SK-N-SH (cell line): ENCODE measurements at regions not wholly inside any gene's neighbourhood (a gene's known extent, or its start where the extent isn't known, plus 50 kb on each side); places are given as distances from the start of the nearest gene placed in this dataset.
"Not testable (repeated sequence)": the region's sequence is repeated elsewhere in the genome, so short reads cannot be mapped to it uniquely, and the experiment has no call there.

ENCODE experiments used
- CTCF ChIA-PET: fragments of 300-600, 350-600 bp; formaldehyde crosslinking; extraction: SDS; loops from one replicate; lab custom pipeline; 2021; lab: Yijun Ruan, JAX
- POLR2A ChIA-PET: fragments of 350-600 bp; sonication (Branson Sonifier 250); formaldehyde crosslinking; extraction: SDS; loops from one replicate; lab custom pipeline; 2020; ENCODE audit warnings: antibody characterized with exemption, inconsistent platforms; lab: Yijun Ruan, JAX
- DNase-seq: peaks from one replicate; pipeline ENCODE4 v3.0.0; 2012
- H2AFZ ChIP-seq: fragments of 200-600 bp; sonication (generic); 2 replicates; pipeline ENCODE4 v1.8.1; 2016; ENCODE audit warnings: antibody characterized with exemption, mild to moderate bottlenecking, low read depth
- H3F3A ChIP-seq: fragments of 200-600 bp; sonication (generic); replicated peaks from 2 replicates; pipeline ENCODE3; 2016; ENCODE audit warnings: antibody characterized with exemption, mild to moderate bottlenecking; ENCODE audit not compliant: insufficient read depth
- H3K27ac ChIP-seq, 2 experiments: fragments of 200-500 bp in 1 of 2; fragments of 200-600 bp in 1 of 2; sonication (Bioruptor generic) in 1 of 2; sonication (generic), shearing (Covaris generic) in 1 of 2; 2 replicates each; pipeline versions ENCODE4 v1.5.1 to v1.6.1; 2014 to 2016; ENCODE audit warnings: low read depth in 2 of 2, inconsistent platforms in 1 of 2, low read length in 1 of 2, mild to moderate bottlenecking in 1 of 2, mixed read lengths in 1 of 2
- H3K27me3 ChIP-seq: fragments of 200-600 bp; sonication (generic), shearing (Covaris generic); 2 replicates; pipeline ENCODE4 v1.6.1; 2016; ENCODE audit warnings: mixed run types; ENCODE audit not compliant: insufficient read depth
- H3K36me3 ChIP-seq, 2 experiments: fragments of 200-500 bp in 1 of 2; fragments of 200-600 bp in 1 of 2; sonication (Bioruptor generic) in 1 of 2; sonication (generic) in 1 of 2; replicated peaks in 1 of 2; 2 replicates each; pipeline versions ENCODE3 to v1.5.1; 2014 to 2016; ENCODE audit warnings: low read length in 1 of 2, mild to moderate bottlenecking in 1 of 2; ENCODE audit not compliant: insufficient read depth in 2 of 2, control insufficient read depth in 1 of 2
- H3K4me1 ChIP-seq, 2 experiments: fragments of 200-500 bp in 1 of 2; fragments of 200-600 bp in 1 of 2; sonication (Bioruptor generic) in 1 of 2; sonication (generic), shearing (Covaris generic) in 1 of 2; 2 replicates each; pipeline versions ENCODE4 v1.5.1 to v1.6.1; 2014 to 2016; ENCODE audit warnings: low read depth in 1 of 2, low read length in 1 of 2, mixed run types in 1 of 2; ENCODE audit not compliant: insufficient read depth in 2 of 2, control insufficient read depth in 1 of 2
- H3K4me2 ChIP-seq: fragments of 200-600 bp; sonication (generic), shearing (Covaris generic); 2 replicates; pipeline ENCODE4 v1.6.1; 2017; ENCODE audit warnings: mixed run types
- H3K4me3 ChIP-seq, 2 experiments: fragments of 200-500 bp in 1 of 2; fragments of 200-600 bp in 1 of 2; sonication (Bioruptor generic) in 1 of 2; sonication (generic), shearing (Covaris generic) in 1 of 2; 2 replicates each; pipeline versions ENCODE4 v1.5.1 to v1.8.1; 2014 to 2016; ENCODE audit warnings: low read depth in 2 of 2, inconsistent platforms in 1 of 2, low read length in 1 of 2, mild to moderate bottlenecking in 1 of 2, mixed read lengths in 1 of 2, moderate library complexity in 1 of 2
- H3K79me2 ChIP-seq: fragments of 200-600 bp; sonication (generic); 2 replicates; pipeline ENCODE4 v1.8.1; 2017; ENCODE audit warnings: mild to moderate bottlenecking; ENCODE audit not compliant: insufficient read depth
- H3K9ac ChIP-seq: fragments of 200-600 bp; sonication (generic); 2 replicates; pipeline ENCODE4 v1.6.1; 2017; ENCODE audit warnings: mixed run types
- H3K9me2 ChIP-seq: fragments of 200-600 bp; sonication (generic); 2 replicates; pipeline ENCODE4 v1.6.1; 2017; ENCODE audit warnings: mixed run types
- H3K9me3 ChIP-seq: fragments of 200-600 bp; sonication (generic); 2 replicates; pipeline ENCODE4 v1.6.1; 2017; ENCODE audit warnings: mixed run types, mild to moderate bottlenecking, moderate library complexity
- H4K20me1 ChIP-seq: fragments of 200-600 bp; sonication (generic); 2 replicates; pipeline ENCODE4 v1.6.1; 2017; ENCODE audit warnings: mild to moderate bottlenecking, mixed run types; ENCODE audit not compliant: insufficient read depth
- CHD2 ChIP-seq: fragments of 150-350 bp; IDR thresholded peaks from 2 replicates; pipeline ENCODE4 v1.6.1; 2018; ENCODE audit warnings: low read length; ENCODE audit not compliant: partially characterized antibody
- CTCF ChIP-seq: fragments of 200-600 bp; sonication (generic); IDR thresholded peaks from 2 replicates; pipeline ENCODE4 v1.6.1; 2017; ENCODE audit warnings: antibody characterized with exemption, mild to moderate bottlenecking, moderate library complexity
- ELF1 ChIP-seq: IDR thresholded peaks from 2 replicates; pipeline ENCODE4 v1.4.0; 2012
- FOSL2 ChIP-seq: IDR thresholded peaks from 2 replicates; pipeline ENCODE4 v1.4.0; 2012; ENCODE audit warnings: low read depth, mild to moderate bottlenecking, moderate library complexity, borderline replicate concordance
- GATA2 ChIP-seq: sonication (generic); formaldehyde crosslinking; IDR thresholded peaks from 2 replicates; pipeline ENCODE4 v1.5.0; 2020; ENCODE audit warnings: mild to moderate bottlenecking, missing genetic modification reagents
- MAX ChIP-seq: IDR thresholded peaks from 2 replicates; pipeline ENCODE4 v1.4.0; 2012; ENCODE audit warnings: low read depth
- PBX3 ChIP-seq: IDR thresholded peaks from 2 replicates; pipeline ENCODE4; 2012
- POLR2AphosphoS5 ChIP-seq: IDR thresholded peaks from 2 replicates; pipeline ENCODE4 v1.6.1; 2012; ENCODE audit warnings: low read depth, low read length
- RAD21 ChIP-seq: IDR thresholded peaks from 2 replicates; pipeline ENCODE4 v1.6.1; 2012; ENCODE audit warnings: mild to moderate bottlenecking, low read length
- RCOR1 ChIP-seq: fragments of 150-350 bp; IDR thresholded peaks from 2 replicates; pipeline ENCODE4 v1.6.1; 2017; ENCODE audit warnings: antibody characterized with exemption, low read length
- REST ChIP-seq: IDR thresholded peaks from 2 replicates; pipeline ENCODE4 v1.6.1; 2012; ENCODE audit warnings: mild to moderate bottlenecking, low read depth, low read length, moderate library complexity
- RFX5 ChIP-seq: IDR thresholded peaks from 2 replicates; pipeline ENCODE4 v1.6.1; 2012; ENCODE audit warnings: mild to moderate bottlenecking, improper control_type of control experiment, low read length
- RXRA ChIP-seq: IDR thresholded peaks from 2 replicates; pipeline ENCODE4 v1.4.0; 2012; ENCODE audit warnings: low read depth, mild to moderate bottlenecking, borderline replicate concordance
- SIN3A ChIP-seq: IDR thresholded peaks from 2 replicates; pipeline ENCODE4 v1.6.1; 2012; ENCODE audit warnings: low read depth, mild to moderate bottlenecking, low read length, moderate library complexity, borderline replicate concordance
- SMC3 ChIP-seq: IDR thresholded peaks from 2 replicates; pipeline ENCODE4 v1.6.1; 2012; ENCODE audit warnings: low read depth, low read length, improper control_type of control experiment
- TAF1 ChIP-seq: IDR thresholded peaks from 2 replicates; pipeline ENCODE4 v1.6.1; 2012; ENCODE audit warnings: low read depth, mild to moderate bottlenecking, low read length, moderate library complexity, borderline replicate concordance
- USF1 ChIP-seq: IDR thresholded peaks from 2 replicates; pipeline ENCODE4 v1.4.0; 2012; ENCODE audit warnings: low read depth, borderline replicate concordance
- USF2 ChIP-seq: fragments of 150-350 bp; IDR thresholded peaks from 2 replicates; pipeline ENCODE4 v1.6.1; 2017; ENCODE audit warnings: antibody characterized with exemption, low read length, low read depth, borderline replicate concordance
- YY1 ChIP-seq: IDR thresholded peaks from 2 replicates; pipeline ENCODE4 v1.4.0; 2012; ENCODE audit warnings: low read depth, mild to moderate bottlenecking
- WGBS: methylation state at CpG from one replicate; pipeline ENCODE4 v1.1.6; 2017; ENCODE audit warnings: low lambda C conversion rate; 5-methylcytosine and 5-hydroxymethylcytosine counted together

- no peaks in the 10 kb centered on the region for H3K27me3 ChIP-seq
- H2AFZ ChIP-seq: no peak overlapping the region
- ChIA-PET POLR2A (no interaction called here), CTCF (no interaction called here)
- no peaks in the 10 kb centered on the region for H3K9me2 ChIP-seq
- no peaks in the 10 kb centered on the region for H3K4me1 ChIP-seq
- no peaks in the 10 kb centered on the region for H3K36me3 ChIP-seq
- no peak overlapping the region for H3K9ac ChIP-seq
- no peak for TF ChIP-seq YY1
- TF ChIP-seq RAD21: no peak
- TF ChIP-seq ELF1: no peak
- no peak for TF ChIP-seq RCOR1
- TF ChIP-seq FOSL2: no peak
- TF ChIP-seq PBX3: no peak
- no peak for TF ChIP-seq SIN3A
- TF ChIP-seq REST: no peak
- TF ChIP-seq USF2: no peak
- TF ChIP-seq POLR2AphosphoS5: no peak
- no peak for TF ChIP-seq USF1
- no peak for TF ChIP-seq GATA2 (CRISPR knock-in tag)
- TF ChIP-seq RXRA: no peak
- TF ChIP-seq RFX5: no peak
- no peak for TF ChIP-seq CTCF
- TF ChIP-seq CHD2: no peak
- no peak for TF ChIP-seq MAX
- TF ChIP-seq SMC3: no peak
- TF ChIP-seq TAF1: no peak
- 18% methylated on average over 2 of the region's 2 CpGs for WGBS
- no peaks in the 10 kb centered on the region for H4K20me1 ChIP-seq
- no peak overlapping the region for H3K27ac ChIP-seq
- no peaks in the 10 kb centered on the region for H3F3A ChIP-seq
- H3K4me2 ChIP-seq: no peak overlapping the region
- no peak for DNase-seq
- H3K4me3 ChIP-seq: no peak overlapping the region
- H3K9me3 ChIP-seq: peaks cover 3% of the 10 kb centered on the region; the same call in 1 of the 2 replicates
- no peaks in the 10 kb centered on the region for H3K79me2 ChIP-seq
Measured at GRCh38 chr7:159306012-159306411, 161.3 kb upstream of the VIPR2 start.

GRCh38 chr7:159305185-159305584, 160.5 kb upstream of the VIPR2 start:
- H2AFZ ChIP-seq, H3K4me2 ChIP-seq, CTCF ChIA-PET, H3K9me3 ChIP-seq, H4K20me1 ChIP-seq, H3F3A ChIP-seq, H3K79me2 ChIP-seq, H3K9me2 ChIP-seq, H3K9ac ChIP-seq, H3K27ac ChIP-seq, H3K27me3 ChIP-seq, H3K4me1 ChIP-seq, DNase-seq, H3K4me3 ChIP-seq, H3K36me3 ChIP-seq, POLR2A ChIA-PET: not testable (repeated sequence)
- WGBS: 14% methylated on average over 3 of the region's 3 CpGs
